Adrenal gland (tissue), 5 donors: ENCODE measurements at regions not wholly inside any gene's neighbourhood (a gene's known extent, or its start where the extent isn't known, plus 50 kb on each side); places are given as distances from the start of the nearest gene placed in this dataset.

Experiments
- POLR2A ChIP-seq, 2 donors: fragments of 450-650 bp; IDR thresholded peaks; one replicate each; pipeline ENCODE4 v1.6.1; 2017; ENCODE audit warnings: antibody characterized with exemption in 2 of 2, mild to moderate bottlenecking in 2 of 2, moderate library complexity in 1 of 2
- TF ChIP-seq, protein P1 (sequence below), 6 experiments: fragments of 450-650 bp in 4 of 6; fragments of 200-600 bp in 2 of 6; sonication (generic) in 1 of 6; IDR thresholded peaks; 1 replicate in 5 of 6; 2 replicates in 1 of 6; pipeline versions ENCODE4 v1.5.1 to v1.8.0; 2016 to 2021; ENCODE audit warnings: antibody characterized with exemption in 6 of 6, mild to moderate bottlenecking in 2 of 6, moderate library complexity in 1 of 6
- donor health status: DM: no; HTN: no; CAD: no.

DNA sequence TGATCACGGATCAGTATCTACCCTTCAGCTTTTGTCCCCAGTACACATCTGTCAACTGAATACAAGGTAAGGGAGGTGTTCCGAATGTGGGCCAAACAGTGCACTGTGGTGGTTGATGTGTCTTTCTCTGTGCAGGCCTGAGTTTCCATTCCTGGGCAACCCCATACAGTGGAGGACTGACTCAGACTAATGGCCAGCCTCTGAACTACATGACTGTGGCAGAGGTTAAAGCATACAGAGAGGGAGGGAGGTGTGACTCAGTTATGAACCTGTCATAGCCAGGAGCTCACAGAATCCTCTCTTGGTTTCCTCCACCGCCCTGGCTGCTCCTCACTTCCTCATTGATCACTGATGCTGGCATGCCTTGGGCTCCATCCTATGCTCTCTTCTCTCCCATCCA, 136.4 kb upstream of the TAS2R1 start:
- no peak for TF ChIP-seq POLR2A (IDR thresholded peaks at IDR 0.05)
- TF ChIP-seq, protein P1, sequence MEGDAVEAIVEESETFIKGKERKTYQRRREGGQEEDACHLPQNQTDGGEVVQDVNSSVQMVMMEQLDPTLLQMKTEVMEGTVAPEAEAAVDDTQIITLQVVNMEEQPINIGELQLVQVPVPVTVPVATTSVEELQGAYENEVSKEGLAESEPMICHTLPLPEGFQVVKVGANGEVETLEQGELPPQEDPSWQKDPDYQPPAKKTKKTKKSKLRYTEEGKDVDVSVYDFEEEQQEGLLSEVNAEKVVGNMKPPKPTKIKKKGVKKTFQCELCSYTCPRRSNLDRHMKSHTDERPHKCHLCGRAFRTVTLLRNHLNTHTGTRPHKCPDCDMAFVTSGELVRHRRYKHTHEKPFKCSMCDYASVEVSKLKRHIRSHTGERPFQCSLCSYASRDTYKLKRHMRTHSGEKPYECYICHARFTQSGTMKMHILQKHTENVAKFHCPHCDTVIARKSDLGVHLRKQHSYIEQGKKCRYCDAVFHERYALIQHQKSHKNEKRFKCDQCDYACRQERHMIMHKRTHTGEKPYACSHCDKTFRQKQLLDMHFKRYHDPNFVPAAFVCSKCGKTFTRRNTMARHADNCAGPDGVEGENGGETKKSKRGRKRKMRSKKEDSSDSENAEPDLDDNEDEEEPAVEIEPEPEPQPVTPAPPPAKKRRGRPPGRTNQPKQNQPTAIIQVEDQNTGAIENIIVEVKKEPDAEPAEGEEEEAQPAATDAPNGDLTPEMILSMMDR (IDR thresholded peaks at IDR 0.05) = no peak
